Lung (tissue), 11 donors: ENCODE measurements at regions not wholly inside any gene's neighbourhood (a gene's known extent, or its start where the extent isn't known, plus 50 kb on each side); places are given as distances from the start of the nearest gene placed in this dataset.
"Not testable (repeated sequence)": the region's sequence is repeated elsewhere in the genome, so short reads cannot be mapped to it uniquely, and the experiment has no call there.

ENCODE experiments used
- ATAC-seq: fragments of 200-7000 bp; cut with Tn5 transposase; one replicate; pipeline ENCODE4 v1.9.1; 2020; ENCODE audit warnings: moderate number of reproducible peaks; ENCODE audit not compliant: insufficient read depth, low FRiP score
- DNase-seq, 3 donors: peaks; one replicate each; pipeline ENCODE4 v3.0.0-alpha.2; 2013 to 2017
- H3K27ac ChIP-seq, 2 donors: one replicate each; pipeline ENCODE4 v1.5.1; 2013; ENCODE audit warnings: mild to moderate bottlenecking in 2 of 2, moderate library complexity in 2 of 2, control low read depth in 1 of 2, inconsistent platforms in 1 of 2, low read depth in 1 of 2, low read length in 1 of 2
- H3K27me3 ChIP-seq, 3 donors: one replicate each; pipeline ENCODE4 v1.5.1; 2013; ENCODE audit warnings: low read length in 2 of 3; ENCODE audit not compliant: control insufficient read depth in 3 of 3, insufficient read depth in 3 of 3
- H3K36me3 ChIP-seq, 4 donors: one replicate each; pipeline ENCODE4 v1.5.1; 2013; ENCODE audit warnings: low read length in 4 of 4, mild to moderate bottlenecking in 1 of 4, moderate library complexity in 1 of 4; ENCODE audit not compliant: control insufficient read depth in 4 of 4, insufficient read depth in 4 of 4
- H3K4me1 ChIP-seq, 5 donors: one replicate each; pipeline ENCODE4 v1.5.1; 2013; ENCODE audit warnings: low read length in 5 of 5, mild to moderate bottlenecking in 2 of 5, moderate library complexity in 1 of 5; ENCODE audit not compliant: control insufficient read depth in 5 of 5, insufficient read depth in 5 of 5
- H3K4me3 ChIP-seq: one replicate; pipeline ENCODE4 v1.5.1; 2013; ENCODE audit warnings: mild to moderate bottlenecking, control low read depth, moderate library complexity
- H3K9ac ChIP-seq, 2 donors: one replicate each; pipeline ENCODE4 v1.5.1; 2013; ENCODE audit warnings: low read length in 2 of 2, control low read depth in 1 of 2; ENCODE audit not compliant: insufficient read depth in 1 of 2
- H3K9me3 ChIP-seq, 4 donors: one replicate each; pipeline ENCODE4 v1.5.1; 2013; ENCODE audit warnings: low read length in 3 of 4, mild to moderate bottlenecking in 1 of 4, moderate library complexity in 1 of 4; ENCODE audit not compliant: control insufficient read depth in 4 of 4, insufficient read depth in 3 of 4
- WGBS, 2 donors: extraction: QIAGEN DNeasy Blood & Tissue Kit; methylation state at CpG; one replicate each; pipeline ENCODE4 v1.1.7; 2013; 5-methylcytosine and 5-hydroxymethylcytosine counted together
- TF ChIP-seq, protein P1 (sequence below): IDR thresholded peaks from 2 replicates; pipeline ENCODE4 v1.5.1; 2012; ENCODE audit warnings: mild to moderate bottlenecking; ENCODE audit errors: control extremely low read depth, extremely low read depth
- donor health status: control.
- donor health status: control.
- donor health status: Bipolar disorder and iron deficiency.
- donor health status: healthy.
- donor health status: DM: yes; HTN: yes; CAD: no.

GRCh38 chr2:185402474-185402873, 336.1 kb upstream of the FSIP2 start:
- TF ChIP-seq, protein P1, sequence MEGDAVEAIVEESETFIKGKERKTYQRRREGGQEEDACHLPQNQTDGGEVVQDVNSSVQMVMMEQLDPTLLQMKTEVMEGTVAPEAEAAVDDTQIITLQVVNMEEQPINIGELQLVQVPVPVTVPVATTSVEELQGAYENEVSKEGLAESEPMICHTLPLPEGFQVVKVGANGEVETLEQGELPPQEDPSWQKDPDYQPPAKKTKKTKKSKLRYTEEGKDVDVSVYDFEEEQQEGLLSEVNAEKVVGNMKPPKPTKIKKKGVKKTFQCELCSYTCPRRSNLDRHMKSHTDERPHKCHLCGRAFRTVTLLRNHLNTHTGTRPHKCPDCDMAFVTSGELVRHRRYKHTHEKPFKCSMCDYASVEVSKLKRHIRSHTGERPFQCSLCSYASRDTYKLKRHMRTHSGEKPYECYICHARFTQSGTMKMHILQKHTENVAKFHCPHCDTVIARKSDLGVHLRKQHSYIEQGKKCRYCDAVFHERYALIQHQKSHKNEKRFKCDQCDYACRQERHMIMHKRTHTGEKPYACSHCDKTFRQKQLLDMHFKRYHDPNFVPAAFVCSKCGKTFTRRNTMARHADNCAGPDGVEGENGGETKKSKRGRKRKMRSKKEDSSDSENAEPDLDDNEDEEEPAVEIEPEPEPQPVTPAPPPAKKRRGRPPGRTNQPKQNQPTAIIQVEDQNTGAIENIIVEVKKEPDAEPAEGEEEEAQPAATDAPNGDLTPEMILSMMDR, result no peak
- Histone ChIP-seq H3K4me1 (no peaks in the 10 kb centered on the region), H3K36me3 (no peaks in the 10 kb centered on the region), H3K9me3 (no peaks in the 10 kb centered on the region), H3K9ac (no peak overlapping the region), H3K4me3 (no peak overlapping the region), H3K27me3 (no peaks in the 10 kb centered on the region), H3K27ac (no peak overlapping the region)
- ATAC-seq, result no peak
- 73 to 75% methylated on average over 1 of the region's 1 CpG for WGBS, 2 donors
- no peak for DNase-seq

- ATAC-seq (no peak), DNase-seq (no peak)
- Histone ChIP-seq H3K4me1 (no peaks in the 10 kb centered on the region), H3K27ac (no peak overlapping the region), H3K9ac (no peak overlapping the region), H3K27me3 (no peaks in the 10 kb centered on the region), H3K4me3 (no peak overlapping the region), H3K9me3 (no peaks in the 10 kb centered on the region), H3K36me3 (no peaks in the 10 kb centered on the region)
- 52 to 69% methylated on average over 2 of the region's 2 CpGs for WGBS, 2 donors
- TF ChIP-seq, protein P1, result no peak
These were observed 334.0 kb upstream of the FSIP2 start for GRCh38 chr2:185404578-185404977.

- Histone ChIP-seq H3K36me3 (no peaks in the 10 kb centered on the region), H3K4me3 (no peak overlapping the region), H3K27me3 (no peaks in the 10 kb centered on the region), H3K4me1 (no peaks in the 10 kb centered on the region), H3K9ac (no peak overlapping the region), H3K27ac (no peak overlapping the region), H3K9me3 (peaks cover 0 to 2% (median 0%) of the 10 kb centered on the region in 4 donors)
- ATAC-seq (no peak), DNase-seq (no peak)
- TF ChIP-seq, protein P1, result no peak
- WGBS, 2 donors, result 96 to 98% methylated on average over 3 of the region's 3 CpGs
These were observed 321.5 kb upstream of the FSIP2 start for GRCh38 chr2:185417111-185417510.

DNA sequence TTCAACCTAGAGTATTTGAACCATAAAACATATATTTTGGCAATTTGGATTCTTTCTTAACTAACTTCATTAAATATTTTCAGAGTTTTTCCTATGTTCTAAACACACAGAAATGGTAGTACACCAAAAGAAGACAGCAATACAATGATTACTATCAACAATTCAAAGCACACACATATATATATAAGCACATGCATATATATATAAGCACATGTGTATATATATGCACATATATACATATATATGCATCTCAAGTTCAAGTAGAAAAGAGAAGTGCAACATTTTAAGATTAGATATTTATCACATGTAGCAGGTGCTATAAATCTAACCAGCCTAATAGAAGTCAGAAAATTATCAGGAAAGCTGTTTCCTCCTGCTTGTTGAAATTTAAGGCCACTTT, 320.9 kb upstream of the FSIP2 start:
- DNase-seq, result no peak
- H3K27ac ChIP-seq, result no peak overlapping the region
- H3K27me3 ChIP-seq, result no peaks in the 10 kb centered on the region
- H3K9ac ChIP-seq, result no peak overlapping the region
- H3K4me3 ChIP-seq, result no peak overlapping the region
- H3K36me3 ChIP-seq, result no peaks in the 10 kb centered on the region
- TF ChIP-seq, protein P1, result no peak
- H3K4me1 ChIP-seq, result no peaks in the 10 kb centered on the region
- no peak for ATAC-seq
- peaks cover 0 to 2% (median 0%) of the 10 kb centered on the region in 4 donors for H3K9me3 ChIP-seq

- H3K4me1 ChIP-seq, DNase-seq, ATAC-seq, H3K27me3 ChIP-seq, H3K36me3 ChIP-seq, H3K4me3 ChIP-seq, H3K27ac ChIP-seq, H3K9ac ChIP-seq, H3K9me3 ChIP-seq: not testable (repeated sequence)
- WGBS, 2 donors, result 64 to 78% methylated on average over 33 of the region's 33 CpGs
These were observed 313.5 kb upstream of the FSIP2 start for GRCh38 chr2:185424958-185425629.
